NCI-H2029 (cell line): ENCODE measurements at regions not wholly inside any gene's neighbourhood (a gene's known extent, or its start where the extent isn't known, plus 50 kb on each side); places are given as distances from the start of the nearest gene placed in this dataset.
"Not testable (repeated sequence)": the region's sequence is repeated elsewhere in the genome, so short reads cannot be mapped to it uniquely, and the experiment has no call there.

Source experiments
- DNase-seq: peaks from one replicate; lab custom pipeline; 2025; lab: John Stamatoyannopoulos, UW

- DNase-seq = peak; percentile 2
These were observed 350.3 kb downstream of the ANAPC1 start for GRCh38 chr2:111533557-111534247.

GRCh38 chr2:111534910-111535352, 349.1 kb downstream of the ANAPC1 start:
- no peak for DNase-seq

GRCh38 chr2:111535404-111535803, 348.6 kb downstream of the ANAPC1 start:
- no peak for DNase-seq

- DNase-seq = no peak
These were observed 346.8 kb downstream of the ANAPC1 start for GRCh38 chr2:111537078-111537655.

GRCh38 chr2:111539991-111540390, 344.0 kb downstream of the ANAPC1 start:
- DNase-seq = not testable (repeated sequence)

- not testable (repeated sequence) for DNase-seq
These were observed 341.7 kb downstream of the ANAPC1 start for GRCh38 chr2:111542120-111542774.

GRCh38 chr2:111544006-111544405, 340.0 kb downstream of the ANAPC1 start:
- not testable (repeated sequence) for DNase-seq

GRCh38 chr2:111545723-111546431, 338.1 kb downstream of the ANAPC1 start:
- DNase-seq = not testable (repeated sequence)

GRCh38 chr2:111546578-111546977, 337.4 kb downstream of the ANAPC1 start:
- not testable (repeated sequence) for DNase-seq

GRCh38 chr2:111549174-111549573, 334.8 kb downstream of the ANAPC1 start:
- DNase-seq = not testable (repeated sequence)

- DNase-seq = not testable (repeated sequence)
These were observed 332.6 kb downstream of the ANAPC1 start for GRCh38 chr2:111551428-111551827.

GRCh38 chr2:111552625-111553024, 331.4 kb downstream of the ANAPC1 start:
- DNase-seq = not testable (repeated sequence)

GRCh38 chr2:111559301-111559700, 324.7 kb downstream of the ANAPC1 start:
- DNase-seq = not testable (repeated sequence)

- DNase-seq = not testable (repeated sequence)
These were observed 324.2 kb downstream of the ANAPC1 start for GRCh38 chr2:111559814-111560213.

- not testable (repeated sequence) for DNase-seq
These were observed 317.9 kb downstream of the ANAPC1 start for GRCh38 chr2:111566068-111566467.

GRCh38 chr2:111567233-111567632, 316.8 kb downstream of the ANAPC1 start:
- DNase-seq = not testable (repeated sequence)

GRCh38 chr2:111569356-111570199, 314.4 kb downstream of the ANAPC1 start:
- DNase-seq = not testable (repeated sequence)

GRCh38 chr2:111570300-111571114, 313.5 kb downstream of the ANAPC1 start:
- DNase-seq = not testable (repeated sequence)

GRCh38 chr2:111574803-111575202, 309.2 kb downstream of the ANAPC1 start:
- DNase-seq = not testable (repeated sequence)

GRCh38 chr2:111577154-111577885, 306.7 kb downstream of the ANAPC1 start:
- DNase-seq = not testable (repeated sequence)
